ENCODE measurements at regions not wholly inside any gene's neighbourhood (a gene's known extent, or its start where the extent isn't known, plus 50 kb on each side); places are given as distances from the start of the nearest gene placed in this dataset.
"Not testable (repeated sequence)": the region's sequence is repeated elsewhere in the genome, so short reads cannot be mapped to it uniquely, and the experiment has no call there.

DNA sequence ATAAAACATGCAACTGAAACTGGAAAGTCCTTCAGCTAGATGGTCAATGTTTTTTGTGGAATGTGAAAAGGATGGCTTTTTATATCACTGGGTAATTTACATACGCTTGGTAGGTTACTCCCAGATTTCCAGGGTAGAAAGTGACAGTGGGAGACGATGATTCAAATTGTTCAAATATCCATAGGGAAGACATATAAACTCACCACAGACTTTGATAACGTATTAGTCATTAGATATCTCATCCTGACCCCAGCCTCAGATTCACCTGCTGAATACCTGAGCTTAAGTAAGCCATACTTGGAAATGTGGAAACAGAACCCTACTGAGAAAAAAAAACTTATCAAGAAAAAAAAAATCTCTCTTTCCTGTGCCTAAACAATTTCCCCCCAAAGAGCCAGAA lies 169.4 kb downstream of the ZNF674 start:
- no peak for DNase-seq
- in situ Hi-C loops (cut with MboI; ENCODE audit: low pct_unique_long_range_greater_than_20kb, low sequenced_read_pairs), result no loop called here

GRCh38 chrX:46374371-46374770 lies 170.8 kb downstream of the ZNF674 start:
- DNase-seq, result no peak
- in situ Hi-C loops (cut with MboI; ENCODE audit: low pct_unique_long_range_greater_than_20kb, low sequenced_read_pairs), result no loop called here

- in situ Hi-C loops (cut with MboI; ENCODE audit: low pct_unique_long_range_greater_than_20kb, low sequenced_read_pairs), result no loop called here
Measured at GRCh38 chrX:46367491-46367890, 177.7 kb downstream of the ZNF674 start.

GRCh38 chrX:46366381-46367207 lies 178.6 kb downstream of the ZNF674 start:
- DNase-seq, result no peak
- in situ Hi-C loops (cut with MboI; ENCODE audit: low pct_unique_long_range_greater_than_20kb, low sequenced_read_pairs), result no loop called here

More at GRCh38 chrX:46367491-46367890, 177.7 kb downstream of the ZNF674 start:
- DNase-seq, result no peak

DNA sequence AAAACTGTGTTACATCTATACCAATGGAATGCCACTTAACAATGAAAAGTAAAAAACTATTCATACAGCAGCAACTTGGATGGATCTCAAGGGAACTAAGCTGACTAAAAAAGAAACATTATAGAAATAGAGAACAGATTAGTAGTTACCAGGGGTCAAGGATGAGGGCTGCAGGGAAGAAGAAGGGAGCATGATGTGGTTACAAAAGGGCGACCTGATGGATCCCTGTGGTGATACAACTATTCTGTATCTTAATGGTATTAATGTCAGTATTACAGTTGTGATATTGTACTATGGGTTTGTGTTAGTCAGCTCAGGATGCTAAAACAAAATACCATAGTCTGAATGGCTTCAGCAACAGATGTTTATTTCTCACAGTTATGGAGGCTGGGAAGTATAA lies 190.7 kb downstream of the ZNF674 start:
- in situ Hi-C loops (cut with MboI; ENCODE audit: low pct_unique_long_range_greater_than_20kb, low sequenced_read_pairs), result no loop called here

GRCh38 chrX:46341767-46342322 lies 203.4 kb downstream of the ZNF674 start:
- in situ Hi-C loops (cut with MboI; ENCODE audit: low pct_unique_long_range_greater_than_20kb, low sequenced_read_pairs), result no loop called here
- DNase-seq, result no peak

More for the DNA sequence above, 190.7 kb downstream of the ZNF674 start:
- DNase-seq, result no peak

DNA sequence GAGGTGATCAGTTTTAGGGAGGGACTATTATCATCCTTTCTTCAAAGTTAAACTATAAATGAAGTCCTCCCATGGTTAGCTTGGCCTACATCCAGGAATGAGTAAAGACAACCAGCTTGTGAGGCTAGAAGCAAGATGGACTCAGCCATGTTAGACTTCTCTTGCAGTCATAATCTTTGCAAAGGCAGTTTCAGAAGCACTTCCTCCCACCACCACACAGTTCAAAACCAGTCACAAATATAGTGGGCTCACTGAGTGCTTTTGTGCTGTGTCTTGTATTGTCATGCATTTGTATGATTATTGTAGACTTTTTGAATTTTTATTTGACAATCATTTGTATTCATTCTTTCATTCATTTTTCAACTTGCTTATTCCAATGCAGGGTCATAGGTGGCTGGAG lies 204.5 kb downstream of the ZNF674 start:
- in situ Hi-C loops (cut with MboI; ENCODE audit: low pct_unique_long_range_greater_than_20kb, low sequenced_read_pairs), result no loop called here
- DNase-seq, result no peak

GRCh38 chrX:46333550-46333949 lies 211.7 kb downstream of the ZNF674 start:
- in situ Hi-C loops (cut with MboI; ENCODE audit: low pct_unique_long_range_greater_than_20kb, low sequenced_read_pairs), result no loop called here
- no peak for DNase-seq

- in situ Hi-C loops (cut with MboI; ENCODE audit: low pct_unique_long_range_greater_than_20kb, low sequenced_read_pairs), result no loop called here
- no peak for DNase-seq
Measured at GRCh38 chrX:46330981-46331380, 214.2 kb downstream of the ZNF674 start.

- in situ Hi-C loops (cut with MboI; ENCODE audit: low pct_unique_long_range_greater_than_20kb, low sequenced_read_pairs), result no loop called here
Measured at GRCh38 chrX:46330513-46330912, 214.7 kb downstream of the ZNF674 start.

DNA sequence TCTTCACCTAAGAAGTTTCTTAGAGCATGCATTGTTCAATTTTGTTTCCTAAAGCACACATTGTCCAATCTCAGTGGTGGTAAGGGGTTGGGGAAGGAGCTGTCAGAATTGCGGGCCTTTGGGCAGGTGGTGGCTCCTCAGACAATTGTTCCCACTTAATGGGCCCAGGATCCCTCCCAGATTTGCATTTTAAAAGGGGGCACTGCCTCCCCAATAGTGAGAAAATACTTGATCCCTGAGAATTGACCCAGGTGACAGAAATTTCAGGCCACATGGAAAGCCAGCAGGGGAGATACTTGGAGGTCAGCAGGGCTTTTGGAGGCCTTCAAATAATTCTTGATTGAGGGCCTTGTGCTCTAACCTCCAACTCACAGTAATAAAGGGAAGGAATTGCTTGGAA lies 217.1 kb downstream of the ZNF674 start:
- DNase-seq, result no peak
- in situ Hi-C loops (cut with MboI; ENCODE audit: low pct_unique_long_range_greater_than_20kb, low sequenced_read_pairs), result no loop called here

More at GRCh38 chrX:46330513-46330912, 214.7 kb downstream of the ZNF674 start:
- DNase-seq, result no peak

- DNase-seq, result no peak
- in situ Hi-C loops (cut with MboI; ENCODE audit: low pct_unique_long_range_greater_than_20kb, low sequenced_read_pairs), result no loop called here
Measured at GRCh38 chrX:46327566-46328115, 217.6 kb downstream of the ZNF674 start.

DNA sequence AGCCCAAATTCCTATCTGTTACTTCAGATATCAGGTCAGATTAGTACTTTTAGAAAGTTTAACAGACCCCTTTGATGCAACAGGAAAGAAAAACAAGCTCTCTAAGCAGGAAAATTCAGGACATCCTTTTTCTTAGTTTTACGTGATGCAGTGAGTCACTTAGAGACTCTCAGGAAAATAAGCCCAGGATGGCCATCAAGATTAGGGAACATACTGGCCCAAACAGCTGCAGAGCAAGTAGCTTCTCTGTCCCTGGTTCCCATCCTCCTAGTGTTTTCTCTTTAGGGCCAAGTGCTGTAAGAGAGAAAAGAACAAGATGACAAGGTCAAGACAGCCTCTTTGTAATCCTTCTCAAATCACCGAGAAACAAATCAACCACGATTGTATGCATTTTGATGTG lies 219.1 kb downstream of the ZNF674 start:
- no peak for DNase-seq
- in situ Hi-C loops (cut with MboI; ENCODE audit: low pct_unique_long_range_greater_than_20kb, low sequenced_read_pairs), result no loop called here

GRCh38 chrX:46325312-46325877 lies 219.8 kb downstream of the ZNF674 start:
- in situ Hi-C loops (cut with MboI; ENCODE audit: low pct_unique_long_range_greater_than_20kb, low sequenced_read_pairs), result no loop called here
- no peak for DNase-seq

DNA sequence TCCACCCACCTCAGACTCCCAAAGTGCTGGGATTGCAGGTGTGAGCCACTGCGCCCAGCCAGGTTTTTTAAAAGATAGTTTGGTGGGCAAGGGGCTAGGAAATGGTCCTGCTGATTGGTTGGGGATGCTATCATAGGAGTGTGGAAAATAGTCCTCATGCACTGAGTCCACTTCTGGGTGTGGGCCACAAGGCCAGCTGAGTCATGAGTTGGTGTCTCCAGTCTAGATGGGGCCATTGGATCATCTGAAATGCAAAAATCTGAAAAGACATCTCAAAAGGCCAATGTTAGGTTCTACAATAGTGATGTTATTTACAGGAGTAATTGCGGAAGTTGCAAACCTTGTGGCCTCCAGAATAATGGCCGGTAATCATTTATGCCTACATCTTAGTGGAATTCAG lies 221.1 kb downstream of the ZNF674 start:
- in situ Hi-C loops (cut with MboI; ENCODE audit: low pct_unique_long_range_greater_than_20kb, low sequenced_read_pairs), result no loop called here
- DNase-seq, result no peak

DNA sequence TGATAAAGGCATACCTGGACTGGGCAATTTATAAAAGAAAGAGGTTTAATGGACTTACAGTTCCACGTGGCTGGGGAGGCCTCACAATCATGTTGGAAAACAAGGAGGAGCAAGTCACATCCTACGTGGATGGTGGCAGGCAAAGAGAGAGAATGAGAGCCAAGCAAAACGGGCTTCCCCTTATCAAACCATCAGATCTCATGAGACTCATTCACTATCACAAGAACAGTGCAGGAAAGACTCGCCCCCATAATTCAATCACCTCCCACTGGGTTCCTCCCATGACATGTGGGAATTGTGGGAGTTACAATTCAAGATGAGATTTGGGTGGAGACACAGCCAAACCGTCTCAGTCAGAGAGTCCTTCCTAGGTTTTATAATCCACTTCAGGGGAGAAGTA lies 222.3 kb downstream of the ZNF674 start:
- DNase-seq; in situ Hi-C loops (cut with MboI; ENCODE audit: low pct_unique_long_range_greater_than_20kb, low sequenced_read_pairs): not testable (repeated sequence)

- DNase-seq, result peak; percentile 61
- in situ Hi-C loops (cut with MboI; ENCODE audit: low pct_unique_long_range_greater_than_20kb, low sequenced_read_pairs), result no loop called here
Measured at GRCh38 chrX:46321676-46322075, 223.5 kb downstream of the ZNF674 start.

DNA sequence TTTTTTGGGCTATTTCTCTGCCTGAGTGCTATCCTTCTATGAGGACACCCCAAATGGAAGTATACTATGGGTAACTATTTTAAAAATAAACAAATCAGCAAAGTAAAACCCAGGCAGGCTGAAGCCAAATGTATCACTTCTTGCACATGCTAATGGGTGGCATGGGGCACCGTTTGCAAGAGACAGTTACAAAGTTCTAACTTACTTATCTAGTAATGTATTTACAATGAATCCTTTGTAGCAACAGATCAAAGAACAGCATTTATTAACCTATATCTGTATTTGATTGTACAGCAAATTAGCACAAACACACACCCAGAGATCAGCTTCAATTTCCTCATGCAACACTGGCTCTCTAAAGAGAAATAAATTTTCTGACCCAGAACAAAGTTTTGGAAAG lies 225.5 kb downstream of the ZNF674 start:
- in situ Hi-C loops (cut with MboI; ENCODE audit: low pct_unique_long_range_greater_than_20kb, low sequenced_read_pairs), result no loop called here
- no peak for DNase-seq

DNA sequence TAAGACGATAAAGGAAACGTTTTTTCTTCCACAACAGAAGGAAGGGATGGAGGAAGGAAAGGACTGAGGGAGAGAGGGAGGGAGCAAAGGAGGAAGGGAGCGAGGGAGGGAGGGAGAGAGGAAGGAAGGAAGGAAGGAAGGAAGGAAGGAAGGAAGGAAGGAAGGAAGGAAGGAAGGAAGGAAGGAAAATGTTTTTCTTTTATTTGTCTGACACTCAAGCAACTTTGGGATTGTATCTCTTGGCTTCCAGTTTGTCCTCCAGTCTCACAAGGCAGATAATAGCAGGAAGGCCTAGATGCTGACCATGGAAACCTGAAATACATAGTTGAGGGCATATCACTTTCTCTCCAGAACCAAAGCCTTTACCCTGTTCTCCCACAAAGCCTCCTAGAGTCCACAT lies 226.7 kb downstream of the ZNF674 start:
- in situ Hi-C loops (cut with MboI; ENCODE audit: low pct_unique_long_range_greater_than_20kb, low sequenced_read_pairs), result no loop called here
- no peak for DNase-seq

DNA sequence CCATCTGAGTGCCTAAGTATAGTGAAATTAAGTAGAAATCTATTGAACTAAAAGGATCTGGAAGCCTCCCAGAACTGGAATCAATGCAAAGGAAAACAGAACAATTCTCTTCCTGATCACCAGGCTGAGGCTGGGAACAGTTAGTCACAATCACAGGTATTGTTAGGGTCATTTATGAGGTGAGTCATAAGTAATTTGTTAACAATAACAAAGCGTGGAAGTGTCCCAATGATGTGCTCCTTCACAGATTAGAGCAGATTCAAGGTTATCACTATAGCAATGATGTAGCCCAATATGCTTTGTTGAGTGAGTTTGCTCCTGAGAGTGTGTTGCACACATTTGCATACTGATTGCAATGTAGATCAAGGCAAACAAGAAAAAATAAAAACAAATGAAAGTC lies 228.1 kb downstream of the ZNF674 start:
- no peak for DNase-seq
- in situ Hi-C loops (cut with MboI; ENCODE audit: low pct_unique_long_range_greater_than_20kb, low sequenced_read_pairs), result no loop called here

All from KBM-7 (cell line).